D341Med (cell line): ENCODE measurements at regions not wholly inside any gene's neighbourhood (a gene's known extent, or its start where the extent isn't known, plus 50 kb on each side); places are given as distances from the start of the nearest gene placed in this dataset.

Source experiments
- DNase-seq: peaks from one replicate; pipeline ENCODE4 v3.0.0; 2012; ENCODE audit warnings: low spot score

DNA sequence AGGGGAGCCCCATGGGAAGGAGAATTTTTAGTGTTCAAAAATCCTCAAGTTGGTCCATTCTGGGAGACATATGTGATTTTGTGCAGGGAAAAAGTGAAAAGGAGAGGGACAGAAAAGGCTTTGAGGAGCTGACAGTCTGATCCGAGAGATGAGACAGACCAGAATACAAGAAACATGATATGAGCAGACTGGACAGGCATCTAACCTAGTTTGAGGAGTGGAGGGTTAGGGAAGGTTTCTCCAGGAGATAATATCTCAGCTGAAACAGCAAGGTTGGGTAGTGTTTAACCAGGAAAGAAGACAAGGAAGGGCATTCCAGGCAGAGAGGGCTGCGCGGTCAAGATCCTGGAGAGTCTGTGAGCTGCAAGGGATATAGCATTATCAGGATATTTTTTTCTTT, 101.4 kb upstream of the NCAM1 start:
- DNase-seq, result no peak

DNA sequence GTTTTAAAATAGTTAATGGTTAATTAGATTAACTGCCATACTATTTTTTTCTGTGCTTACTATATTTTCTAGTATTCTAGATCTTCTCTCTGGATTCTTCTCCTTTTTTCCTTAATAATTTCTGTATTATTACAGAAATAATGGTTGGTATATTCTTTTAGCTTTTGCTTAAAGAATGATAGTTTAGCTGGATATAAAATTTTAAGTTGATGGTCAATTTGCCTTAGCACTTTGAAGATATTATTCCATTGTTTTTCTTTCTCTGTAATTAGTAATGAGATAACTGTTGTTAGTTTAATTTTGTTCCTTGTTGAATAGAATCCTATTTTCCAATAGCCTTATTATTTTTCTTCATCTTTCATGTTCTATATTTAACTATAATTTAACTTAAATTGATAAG, 99.9 kb upstream of the NCAM1 start:
- DNase-seq, result no peak

GRCh38 chr11:112863305-112863704, 97.9 kb upstream of the NCAM1 start:
- DNase-seq, result no peak

GRCh38 chr11:112864672-112865071, 96.5 kb upstream of the NCAM1 start:
- DNase-seq, result no peak

- DNase-seq, result peak; percentile 76
Measured at GRCh38 chr11:112871909-112872500, 89.2 kb upstream of the NCAM1 start.

GRCh38 chr11:112874980-112875379, 86.2 kb upstream of the NCAM1 start:
- no peak for DNase-seq

- no peak for DNase-seq
Measured at GRCh38 chr11:112877581-112877980, 83.6 kb upstream of the NCAM1 start.

- DNase-seq, result no peak
Measured at GRCh38 chr11:112878033-112878601, 83.1 kb upstream of the NCAM1 start.

- DNase-seq, result no peak
Measured at GRCh38 chr11:112880495-112880894, 80.7 kb upstream of the NCAM1 start.

- no peak for DNase-seq
Measured at GRCh38 chr11:112881461-112881860, 79.8 kb upstream of the NCAM1 start.

- no peak for DNase-seq
Measured at GRCh38 chr11:112882494-112883381, 78.5 kb upstream of the NCAM1 start.

DNA sequence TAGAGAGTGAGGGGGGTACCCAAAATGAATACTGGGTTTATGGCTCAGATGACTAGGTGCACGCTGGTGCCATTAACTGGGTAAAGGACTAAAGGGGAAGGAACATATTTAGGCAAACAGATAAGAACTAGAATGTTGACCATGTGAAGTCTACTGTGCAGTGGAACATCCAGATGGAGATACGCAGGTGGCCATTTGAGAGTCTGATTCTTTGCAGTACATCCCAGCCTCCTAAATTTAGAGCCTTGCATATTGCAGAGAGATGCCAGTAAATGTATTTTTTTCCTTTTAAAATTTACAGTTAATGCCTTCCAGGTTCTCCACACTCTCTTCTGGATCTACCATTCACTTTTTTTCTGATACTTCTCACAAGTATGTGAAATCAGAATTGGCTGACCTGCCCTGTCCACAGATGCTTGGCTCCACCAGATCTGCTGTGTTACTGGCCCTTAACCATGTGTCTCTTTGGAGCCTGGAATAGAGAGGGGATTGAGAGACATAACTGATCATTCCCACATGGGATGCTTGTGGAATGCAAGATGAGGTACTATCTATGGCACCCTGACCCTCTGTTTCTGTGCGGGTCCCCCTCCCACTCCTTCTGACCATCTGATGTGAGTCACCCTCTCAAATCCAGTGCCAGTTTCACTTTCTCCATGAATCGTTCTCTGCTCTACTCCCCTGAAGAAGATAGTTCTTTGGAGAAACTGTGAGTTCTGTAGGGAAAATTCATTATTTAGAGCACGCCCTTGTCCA, 77.0 kb upstream of the NCAM1 start:
- no peak for DNase-seq

DNA sequence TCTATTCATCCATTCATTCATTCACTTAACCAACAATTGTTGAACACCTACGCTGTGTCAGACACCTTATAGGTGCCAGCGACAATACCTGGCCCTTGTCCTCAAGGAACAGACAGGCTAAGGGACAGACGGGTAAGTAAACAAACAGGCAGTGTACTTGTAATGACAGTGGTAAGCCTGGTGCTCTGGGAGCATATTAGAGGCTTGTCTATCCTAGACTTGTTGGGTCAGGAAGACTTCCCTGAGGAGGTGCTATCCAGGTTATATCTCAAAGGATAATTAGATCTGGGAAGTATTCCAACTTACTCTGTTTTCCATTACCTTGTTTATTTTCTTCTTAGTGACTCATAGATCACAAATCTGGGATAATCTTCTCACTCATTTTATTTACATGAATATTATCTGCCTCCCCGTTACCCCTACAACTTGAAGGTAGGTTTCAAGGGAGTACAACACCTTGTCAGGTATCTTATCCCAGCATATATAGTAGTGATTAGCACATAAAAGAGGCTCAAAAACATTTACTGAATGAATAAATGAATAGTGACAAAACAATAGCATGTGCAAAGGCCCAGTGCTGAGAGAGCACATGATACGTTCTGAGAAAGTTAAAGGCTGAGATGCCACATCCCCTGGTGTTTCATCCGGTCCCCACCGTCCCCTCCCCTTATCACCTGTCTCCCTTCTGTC, 75.3 kb upstream of the NCAM1 start:
- DNase-seq, result no peak

GRCh38 chr11:112886434-112887370, 74.5 kb upstream of the NCAM1 start:
- no peak for DNase-seq

DNA sequence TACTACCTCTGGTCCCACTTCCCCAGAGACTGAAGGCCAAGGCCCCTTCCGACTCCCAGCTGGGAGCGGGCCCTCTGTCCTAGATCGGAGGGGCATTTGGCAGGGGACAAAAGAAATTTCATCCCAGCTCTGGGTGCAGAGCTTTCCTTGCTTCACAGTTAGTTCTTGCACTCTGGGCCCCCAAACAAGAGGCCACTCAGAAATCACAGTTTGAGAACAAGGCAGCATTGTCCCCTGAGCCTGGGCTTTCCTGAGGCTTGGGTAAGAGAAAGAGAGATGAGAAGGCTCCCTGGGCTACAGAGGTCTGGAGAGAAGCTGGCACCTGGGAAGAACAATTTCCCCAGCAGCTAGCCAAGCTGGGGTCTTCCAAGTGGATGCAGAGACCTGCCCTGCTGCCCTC, 71.8 kb upstream of the NCAM1 start:
- no peak for DNase-seq

- no peak for DNase-seq
Measured at GRCh38 chr11:112899235-112900006, 61.8 kb upstream of the NCAM1 start.

DNA sequence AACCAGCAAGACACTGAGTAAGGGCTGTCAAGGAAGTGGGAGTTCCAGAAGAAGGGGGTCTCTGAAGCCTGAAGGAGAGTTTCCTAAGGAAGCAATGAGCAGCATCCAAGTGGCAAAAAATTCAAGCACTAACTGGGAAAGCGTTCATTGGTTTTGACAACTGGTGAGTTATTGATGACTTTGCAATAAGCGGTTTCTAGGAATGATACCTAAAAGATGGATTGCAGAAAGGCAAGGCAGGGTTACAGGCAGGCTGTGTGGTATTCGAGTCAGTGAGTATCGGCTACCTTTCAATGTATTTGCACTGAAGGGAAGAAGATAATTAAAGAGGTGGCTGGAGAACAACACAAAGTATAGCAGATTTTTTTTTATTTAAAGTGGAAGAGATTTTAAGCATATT, 59.3 kb upstream of the NCAM1 start:
- no peak for DNase-seq

DNA sequence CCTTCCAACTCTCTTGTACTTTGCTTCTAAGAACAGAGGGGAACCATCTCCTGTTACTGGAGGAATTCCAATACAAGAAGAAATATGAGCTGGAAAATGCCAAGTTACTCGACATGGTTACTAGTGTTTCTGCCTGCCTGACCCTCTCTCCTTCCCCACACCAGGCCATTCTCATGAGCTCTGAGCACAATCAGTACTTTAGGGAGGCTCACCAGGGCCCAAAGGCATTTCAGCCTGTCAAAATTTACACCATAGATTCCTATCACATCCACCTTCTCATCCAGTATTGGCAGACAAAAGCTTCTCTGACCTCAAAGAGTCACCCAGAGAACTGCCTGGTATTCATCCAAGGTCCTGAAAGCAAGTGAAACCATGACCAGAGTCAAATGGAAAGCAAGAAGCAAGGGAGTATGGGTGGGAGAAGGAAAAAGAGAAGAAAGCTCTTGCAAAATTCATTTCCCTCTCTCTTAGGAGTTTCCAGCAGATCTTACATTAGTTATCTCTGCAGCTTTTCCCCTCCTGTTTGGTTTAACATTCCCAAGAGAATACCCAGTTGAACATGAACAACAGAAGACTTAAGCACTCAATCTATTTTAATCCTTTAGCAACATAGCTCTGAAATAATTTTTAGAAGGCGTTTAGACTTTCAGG, 58.7 kb upstream of the NCAM1 start:
- no peak for DNase-seq

DNA sequence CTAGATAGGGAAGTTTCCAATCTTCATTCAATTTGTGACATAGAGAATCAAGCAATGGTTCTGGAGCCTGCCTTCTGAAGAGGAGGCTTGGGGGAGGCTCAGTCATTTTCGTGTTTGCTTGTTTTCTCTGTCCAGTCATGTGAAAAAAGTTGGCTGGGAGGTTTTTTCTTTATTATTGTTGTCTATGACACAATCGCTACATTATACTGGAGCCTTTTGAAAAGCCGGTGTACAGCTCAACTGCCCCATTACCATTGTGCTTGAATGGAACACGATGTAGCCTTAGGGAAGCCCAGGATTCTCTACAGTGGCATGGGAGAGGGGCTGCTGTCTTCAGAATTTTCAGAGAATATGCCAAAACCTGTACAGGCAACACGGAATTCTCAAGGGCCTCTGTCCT, 57.9 kb upstream of the NCAM1 start:
- no peak for DNase-seq

- no peak for DNase-seq
Measured at GRCh38 chr11:112911124-112911523, 50.1 kb upstream of the NCAM1 start.
